KOPT-K1 (cell line): ENCODE measurements at regions not wholly inside any gene's neighbourhood (a gene's known extent, or its start where the extent isn't known, plus 50 kb on each side); places are given as distances from the start of the nearest gene placed in this dataset.
A peak's percentile ranks its signal among the peaks of the same experiment; 100 is the strongest.

Experiments
- H3K27ac ChIP-seq: fragments of 200-600 bp; sonication (generic); 2 replicates; pipeline ENCODE4 v1.5.1; 2016; ENCODE audit warnings: antibody characterized with exemption, mild to moderate bottlenecking, low read depth, low read length; ENCODE audit not compliant: poor library complexity, severe bottlenecking
- H3K36me3 ChIP-seq: fragments of 200-600 bp; sonication (generic); 2 replicates; pipeline ENCODE4 v1.5.1; 2017; ENCODE audit warnings: antibody characterized with exemption, mild to moderate bottlenecking, low read length, moderate library complexity; ENCODE audit not compliant: insufficient read depth
- H3K9me3 ChIP-seq: fragments of 200-600 bp; sonication (generic); 2 replicates; pipeline ENCODE4 v1.5.1; 2017; ENCODE audit warnings: antibody characterized with exemption, low read length, mild to moderate bottlenecking; ENCODE audit not compliant: insufficient read depth, poor library complexity, severe bottlenecking

DNA sequence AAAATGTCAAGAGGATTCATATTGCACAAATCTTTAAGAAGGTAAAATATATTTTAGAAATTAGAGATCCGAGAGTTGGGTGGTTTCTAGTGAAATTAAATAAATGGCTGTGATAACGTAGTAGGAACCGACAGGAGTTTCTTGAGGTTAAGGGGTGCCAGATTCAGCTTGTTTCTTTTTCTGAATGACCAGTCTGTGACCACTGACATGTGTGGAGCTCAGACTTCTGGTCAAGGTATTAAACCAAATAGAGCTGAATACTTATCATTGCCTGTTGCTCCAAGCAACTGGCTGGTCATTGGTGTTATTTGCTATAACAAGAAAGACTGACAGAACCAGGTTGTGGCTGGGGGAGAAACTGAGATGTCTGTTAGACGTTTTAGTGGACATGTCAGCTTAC is 408.2 kb upstream of the HS6ST1 start:
- Histone ChIP-seq H3K27ac (peak overlapping the region; percentile 100), H3K36me3 (no peaks in the 10 kb centered on the region), H3K9me3 (no peaks in the 10 kb centered on the region)

DNA sequence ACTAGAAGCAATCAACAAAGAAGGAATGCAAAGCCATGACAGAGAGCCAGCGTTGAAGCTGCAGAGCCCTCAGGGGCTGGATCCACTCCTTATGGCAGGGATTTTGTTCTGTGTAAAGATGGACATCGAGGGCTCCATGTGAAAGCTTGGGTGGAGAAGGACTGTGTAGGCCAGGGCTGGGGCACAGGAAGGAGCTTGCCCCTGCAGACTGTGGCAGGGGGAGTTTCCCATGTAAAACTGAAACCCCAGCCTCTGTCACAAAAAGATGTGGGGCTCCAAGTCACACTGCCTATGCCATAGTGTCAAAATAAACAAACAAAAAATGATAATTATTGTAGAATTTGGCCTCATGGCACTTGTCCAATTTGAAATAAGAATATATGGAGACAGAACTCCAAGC is 408.7 kb upstream of the HS6ST1 start:
- H3K36me3 ChIP-seq = no peaks in the 10 kb centered on the region
- no peaks in the 10 kb centered on the region for H3K9me3 ChIP-seq
- peak overlapping the region; percentile 100 for H3K27ac ChIP-seq

DNA sequence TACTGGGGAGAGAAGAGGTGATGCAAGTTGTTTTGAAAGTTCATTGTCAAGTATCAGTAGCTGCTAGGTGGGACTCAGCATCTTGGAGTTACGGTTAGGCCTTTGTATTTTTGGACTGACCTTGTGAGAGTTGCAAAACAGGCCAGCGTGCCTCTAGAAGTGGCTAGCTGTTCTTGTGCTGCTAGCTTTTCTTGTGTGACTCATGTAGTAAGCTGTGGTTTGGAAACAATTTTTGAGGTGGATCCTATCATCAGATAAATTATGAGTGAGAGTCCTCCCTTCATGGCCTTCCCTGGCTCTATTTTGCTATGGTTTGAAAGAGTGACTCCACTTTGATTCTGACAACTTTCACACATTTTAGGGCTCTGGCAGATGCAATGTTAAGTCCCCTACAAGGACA is 409.2 kb upstream of the HS6ST1 start:
- H3K27ac ChIP-seq = peak overlapping the region; percentile 100
- H3K9me3 ChIP-seq = no peaks in the 10 kb centered on the region
- no peaks in the 10 kb centered on the region for H3K36me3 ChIP-seq

DNA sequence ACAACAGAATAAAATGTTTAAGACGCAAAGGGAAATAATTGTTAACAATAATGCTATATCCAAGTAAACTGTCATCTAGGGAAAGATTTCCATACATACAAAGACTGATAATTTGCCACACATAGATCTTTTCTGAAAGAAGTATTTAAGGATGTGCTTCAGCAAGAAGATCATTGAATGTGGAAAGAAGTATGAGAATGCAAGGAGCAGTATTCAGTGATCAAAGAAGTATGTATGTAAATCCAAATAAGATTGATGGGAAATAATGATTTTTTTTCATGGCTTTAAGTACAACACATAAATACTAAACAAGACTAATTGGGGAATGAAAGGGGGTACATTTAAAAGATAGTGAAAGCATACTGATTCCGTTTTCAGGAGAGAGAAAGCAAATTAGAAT is 410.4 kb upstream of the HS6ST1 start:
- Histone ChIP-seq H3K27ac (peak overlapping the region; percentile 100), H3K36me3 (no peaks in the 10 kb centered on the region), H3K9me3 (no peaks in the 10 kb centered on the region)

DNA sequence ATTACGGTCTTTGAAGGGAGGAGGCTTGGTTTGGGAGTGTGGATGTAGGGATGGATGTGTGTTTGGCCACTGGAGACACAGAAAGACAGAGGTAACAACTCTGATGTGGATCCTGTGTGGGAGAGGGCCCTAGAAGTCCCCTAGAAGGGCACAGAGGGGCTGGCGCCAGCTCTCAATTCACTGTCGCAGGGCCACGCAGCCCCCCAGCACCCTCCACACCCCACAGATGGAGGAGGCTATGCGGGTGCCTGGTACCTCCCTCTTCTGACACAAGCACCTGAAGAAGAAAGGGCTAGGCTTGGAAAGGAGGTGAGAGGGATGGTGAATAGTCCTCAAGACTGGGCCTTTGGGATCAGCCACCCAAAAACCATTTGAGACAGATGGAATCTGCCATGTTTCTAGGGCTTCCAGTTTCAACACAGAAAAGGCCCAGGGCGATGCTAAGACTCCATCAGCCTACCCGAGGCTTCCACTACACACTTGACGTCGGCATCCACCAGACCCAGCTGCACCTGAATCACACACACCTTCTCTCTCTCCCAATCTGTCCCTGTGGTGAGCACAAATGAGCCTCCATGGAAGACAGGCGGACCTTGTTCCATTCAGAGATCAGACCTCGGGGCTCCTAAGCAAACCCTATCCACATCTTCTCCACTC is 413.5 kb upstream of the HS6ST1 start:
- H3K9me3 ChIP-seq = no peaks in the 10 kb centered on the region
- peak overlapping the region; percentile 99 for H3K27ac ChIP-seq
- H3K36me3 ChIP-seq = no peaks in the 10 kb centered on the region

DNA sequence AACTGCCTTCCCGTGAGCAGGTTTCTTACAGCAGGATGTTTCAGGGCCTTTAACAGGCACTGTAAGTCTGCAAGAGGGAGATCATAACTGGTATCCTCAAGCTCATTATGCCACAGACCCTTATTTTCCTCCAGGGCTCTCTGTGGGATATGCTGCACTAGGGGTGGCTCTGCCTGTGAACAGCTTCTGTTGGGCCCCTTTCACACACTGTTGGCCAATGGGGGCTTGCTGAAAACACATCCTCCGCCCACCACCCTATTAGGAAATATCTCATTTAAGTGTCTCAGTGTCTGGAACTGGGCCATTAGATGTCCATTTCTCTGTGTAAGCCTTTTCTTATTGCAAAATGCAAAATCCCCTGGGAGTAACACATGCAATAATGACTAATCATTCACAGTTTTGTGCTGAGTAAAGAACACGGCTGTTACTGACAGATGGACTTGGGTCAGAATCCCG is 414.3 kb upstream of the HS6ST1 start:
- H3K36me3 ChIP-seq = no peaks in the 10 kb centered on the region
- H3K9me3 ChIP-seq = no peaks in the 10 kb centered on the region
- H3K27ac ChIP-seq = peak overlapping the region; percentile 99

DNA sequence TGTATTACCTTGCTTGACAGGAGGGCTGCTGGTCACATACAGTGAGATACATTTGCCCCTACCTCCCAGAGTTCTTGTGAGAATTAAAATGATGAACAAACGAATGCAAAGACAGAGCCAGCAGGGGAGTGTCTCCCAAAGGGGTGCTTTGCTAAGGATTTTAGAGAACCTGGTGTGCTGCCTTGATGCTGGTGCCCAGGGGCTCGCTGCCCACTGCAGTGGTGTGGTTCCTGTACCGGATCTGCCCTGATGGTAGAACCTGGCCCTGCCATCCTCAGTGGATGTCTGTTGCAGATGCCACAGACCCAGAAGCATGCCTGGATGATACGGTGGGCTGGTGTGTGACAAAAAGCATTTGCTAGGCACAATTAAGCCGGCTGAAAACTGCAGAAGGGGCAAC is 414.8 kb upstream of the HS6ST1 start:
- no peaks in the 10 kb centered on the region for H3K9me3 ChIP-seq
- H3K27ac ChIP-seq = peak overlapping the region; percentile 99
- no peaks in the 10 kb centered on the region for H3K36me3 ChIP-seq

DNA sequence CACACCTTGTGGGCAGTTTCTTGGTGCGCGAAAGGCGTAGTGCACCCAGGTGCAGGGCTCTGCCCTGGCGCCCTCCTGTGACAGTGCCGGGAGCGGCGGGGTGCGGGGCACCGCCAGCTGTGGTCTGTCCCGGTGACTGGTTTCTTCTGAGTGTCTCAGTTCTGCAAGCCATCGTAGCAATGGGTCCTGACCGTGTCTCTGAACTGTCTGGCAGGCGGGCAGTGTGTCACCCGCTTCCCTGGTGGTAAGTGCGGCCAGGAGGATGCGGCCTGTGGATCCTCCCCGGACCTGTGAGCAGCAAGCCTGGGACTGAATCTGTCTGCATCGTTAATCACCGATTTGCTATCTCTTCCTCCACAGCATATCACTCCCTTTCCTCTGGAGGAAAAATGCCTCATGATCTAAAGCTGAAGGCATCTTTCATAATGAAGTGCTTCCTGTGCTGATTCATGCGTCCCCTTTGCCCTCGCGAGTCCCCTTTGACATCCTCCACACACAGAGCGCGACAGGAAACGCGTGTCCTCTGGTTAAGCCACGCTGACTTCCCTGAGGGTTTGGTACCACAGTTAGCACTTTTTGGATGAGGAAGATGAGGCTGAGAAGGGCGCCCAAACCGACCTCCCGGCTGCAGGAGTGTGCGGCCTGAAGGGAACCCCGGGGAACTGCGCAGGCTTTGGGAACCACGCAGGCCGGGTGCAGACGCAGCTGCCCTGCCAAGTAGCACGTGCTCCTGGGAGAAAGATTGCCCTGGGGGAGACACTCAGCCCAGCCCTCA is 416.0 kb upstream of the HS6ST1 start:
- Histone ChIP-seq H3K27ac (peak overlapping the region; percentile 99), H3K36me3 (no peaks in the 10 kb centered on the region), H3K9me3 (no peaks in the 10 kb centered on the region)

DNA sequence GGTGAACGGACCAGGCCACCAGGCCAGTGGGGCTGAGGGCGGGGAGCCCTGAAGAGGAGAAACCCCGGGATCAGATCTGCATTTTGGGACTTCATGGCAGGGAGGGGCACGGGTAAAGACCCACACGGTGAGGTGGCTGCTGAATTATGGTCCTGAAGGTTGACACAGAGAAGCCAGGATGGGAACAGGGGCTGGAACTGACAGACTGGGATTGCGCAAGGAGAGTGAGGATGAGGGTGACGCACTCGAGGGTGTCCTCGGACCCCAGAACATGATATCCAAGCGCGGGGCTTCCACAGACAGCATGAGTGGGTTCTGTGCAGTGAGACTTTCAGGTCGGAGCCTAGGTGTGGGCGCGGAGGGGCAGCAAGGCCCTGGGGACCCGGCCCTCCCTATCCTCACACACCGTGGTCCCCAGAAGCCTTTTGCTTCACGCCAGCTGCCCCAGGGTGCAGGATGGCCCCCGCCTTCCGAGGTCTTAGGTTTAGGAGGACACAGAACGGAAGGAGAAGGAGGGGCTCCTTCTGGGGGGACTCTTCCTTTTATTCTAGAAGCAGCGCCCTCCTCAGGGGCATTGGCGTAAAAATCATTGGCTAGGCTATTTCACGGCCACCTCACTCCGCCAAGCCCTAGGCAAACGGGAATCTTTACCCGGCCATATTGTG is 416.8 kb upstream of the HS6ST1 start:
- Histone ChIP-seq H3K9me3 (no peaks in the 10 kb centered on the region), H3K36me3 (no peaks in the 10 kb centered on the region), H3K27ac (peak overlapping the region; percentile 99)

DNA sequence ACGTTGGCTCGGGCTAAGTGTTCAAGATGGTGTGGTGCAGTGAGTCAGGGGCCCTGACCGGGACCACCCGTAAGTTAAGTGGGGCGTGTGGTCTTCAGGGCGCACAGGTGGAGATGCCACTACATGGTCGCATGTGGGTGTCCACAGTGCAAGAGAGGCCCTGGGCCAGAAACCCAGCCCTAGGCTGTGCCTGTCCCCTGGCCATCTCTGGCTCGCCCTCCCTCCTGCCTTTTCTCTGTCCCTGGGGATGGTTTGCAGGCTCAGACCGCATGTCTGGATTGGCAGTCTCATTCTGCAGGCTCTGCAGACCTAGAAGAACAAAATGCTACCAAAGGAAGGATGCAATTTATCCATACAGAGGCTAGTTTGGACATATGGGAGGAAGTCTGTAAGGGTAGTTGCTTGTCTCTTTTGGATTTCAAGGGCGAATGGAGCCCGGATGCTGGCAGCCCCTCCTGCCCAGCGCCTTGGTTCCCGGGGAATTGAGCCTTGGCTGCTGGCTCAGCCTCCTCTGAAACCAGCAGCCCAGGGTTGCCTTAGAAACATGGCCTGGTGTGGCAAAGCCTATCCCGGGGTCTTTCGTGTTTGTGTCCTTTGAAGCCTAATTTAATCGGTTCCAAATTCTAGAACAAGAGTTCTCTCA is 417.5 kb upstream of the HS6ST1 start:
- peak overlapping the region; percentile 99 for H3K27ac ChIP-seq
- H3K9me3 ChIP-seq = no peaks in the 10 kb centered on the region
- H3K36me3 ChIP-seq = no peaks in the 10 kb centered on the region

DNA sequence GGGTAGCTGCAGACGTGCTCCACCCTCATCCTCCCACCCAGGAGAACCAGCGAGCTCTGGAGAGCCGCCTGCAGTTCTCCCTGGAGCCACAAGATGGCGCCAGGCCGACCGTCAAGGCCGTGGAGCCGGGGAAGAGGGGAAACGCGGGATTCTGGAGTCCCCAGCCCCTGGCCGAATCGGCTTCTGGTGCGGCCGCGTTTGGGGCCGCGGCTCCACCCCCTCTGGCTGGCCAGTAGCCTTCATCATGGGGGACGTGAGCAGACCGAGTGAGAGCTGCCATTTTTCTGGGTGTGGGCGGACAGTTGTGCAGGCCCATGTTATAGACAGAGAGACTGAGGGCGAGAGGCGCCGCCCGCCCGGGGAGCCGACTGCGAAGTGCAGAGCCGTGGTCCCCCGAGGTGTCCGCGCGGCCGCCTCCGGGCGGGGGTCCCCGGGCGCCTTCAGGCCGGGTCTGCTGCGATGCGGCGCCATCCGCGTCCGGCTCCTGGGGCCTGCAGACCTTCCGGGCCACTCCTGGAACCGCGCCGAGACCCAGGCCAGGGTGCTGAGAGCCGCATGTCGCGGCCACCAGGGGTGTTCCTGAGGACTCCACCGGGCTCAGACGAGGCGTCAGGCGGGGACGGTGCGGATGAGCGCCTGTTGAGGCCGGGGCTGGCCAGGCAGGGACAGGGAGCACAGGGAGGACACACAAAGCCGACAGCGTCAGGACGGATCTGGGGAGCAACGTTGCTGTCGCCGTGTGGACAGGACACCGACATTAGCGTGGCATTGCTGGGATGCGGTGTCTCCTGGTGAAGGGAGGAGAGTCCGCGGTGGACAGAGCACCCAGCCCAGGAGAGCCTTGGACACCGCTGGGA is 418.2 kb upstream of the HS6ST1 start:
- Histone ChIP-seq H3K9me3 (no peaks in the 10 kb centered on the region), H3K27ac (peak overlapping the region; percentile 99), H3K36me3 (no peaks in the 10 kb centered on the region)

DNA sequence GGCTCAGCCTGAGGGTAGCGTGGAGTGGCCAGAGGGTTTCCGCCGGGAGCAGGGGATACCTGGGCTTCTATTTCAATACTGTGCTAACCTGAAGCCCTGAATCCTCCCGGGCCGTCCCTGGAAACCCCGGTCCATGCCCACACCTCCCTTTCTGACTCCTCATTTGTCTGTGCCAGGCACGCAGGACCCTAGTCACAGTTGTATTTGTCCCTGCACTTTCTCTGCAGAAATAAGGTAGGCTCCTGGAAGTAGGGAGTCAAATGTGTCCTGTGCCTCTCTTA is 418.8 kb upstream of the HS6ST1 start:
- H3K36me3 ChIP-seq = no peaks in the 10 kb centered on the region
- no peaks in the 10 kb centered on the region for H3K9me3 ChIP-seq
- peak overlapping the region; percentile 99 for H3K27ac ChIP-seq

DNA sequence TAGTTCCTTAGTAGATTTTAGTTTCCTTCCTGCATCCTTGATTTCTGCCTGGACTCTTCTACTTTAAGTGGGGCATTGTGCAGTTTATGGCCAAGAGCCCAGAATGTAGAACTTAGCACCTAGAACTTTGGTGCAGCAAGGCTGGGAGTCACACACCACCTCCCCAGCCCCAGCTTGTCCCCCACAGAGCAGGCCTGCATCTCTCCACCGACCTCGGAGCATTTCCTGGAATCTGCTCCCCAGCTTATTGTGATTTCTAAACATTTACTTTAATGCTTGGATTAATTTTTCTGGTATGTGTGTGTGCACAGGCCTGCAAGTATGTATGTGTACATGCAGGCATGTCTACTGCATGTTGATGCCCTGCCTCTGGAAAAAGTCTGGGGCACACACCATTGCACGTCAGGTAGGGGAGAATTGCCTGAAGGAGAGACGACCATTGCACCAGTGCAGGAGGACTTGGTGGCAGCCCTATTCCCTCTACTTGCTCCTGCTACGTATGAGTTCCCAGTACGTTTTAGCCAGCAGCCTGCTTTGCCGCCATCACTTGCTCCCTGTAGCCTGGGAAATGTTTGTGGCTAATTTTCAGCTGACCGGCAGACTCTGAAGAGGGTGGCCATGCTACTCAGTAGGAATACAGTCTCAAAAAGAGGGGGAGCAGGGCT is 419.9 kb upstream of the HS6ST1 start:
- no peaks in the 10 kb centered on the region for H3K9me3 ChIP-seq
- no peaks in the 10 kb centered on the region for H3K36me3 ChIP-seq

DNA sequence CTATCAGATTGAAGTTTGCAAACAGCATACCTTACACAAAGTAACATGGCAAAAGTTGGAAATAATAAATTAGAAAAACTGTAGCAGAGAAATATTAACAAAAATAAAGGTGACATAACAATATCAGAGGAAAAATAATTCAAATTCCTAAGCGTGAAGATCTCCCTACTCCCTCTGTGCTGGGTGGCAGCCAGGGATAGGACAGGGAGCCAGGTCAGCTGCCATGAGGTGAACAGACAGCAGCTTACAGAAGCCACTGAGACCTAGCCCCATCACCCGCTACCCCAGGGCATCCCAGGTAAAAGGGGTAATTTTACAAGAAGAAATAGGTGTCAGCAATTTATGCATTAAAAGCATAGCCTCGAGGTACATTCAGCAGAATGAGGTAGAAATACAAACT is 423.8 kb upstream of the HS6ST1 start:
- Histone ChIP-seq H3K9me3 (no peaks in the 10 kb centered on the region), H3K36me3 (no peaks in the 10 kb centered on the region), H3K27ac (no peak overlapping the region)

More for the DNA sequence above, 419.9 kb upstream of the HS6ST1 start:
- no peak overlapping the region for H3K27ac ChIP-seq
